22Rv1 (cell line): ENCODE measurements at regions not wholly inside any gene's neighbourhood (a gene's known extent, or its start where the extent isn't known, plus 50 kb on each side); places are given as distances from the start of the nearest gene placed in this dataset.
"Not testable (repeated sequence)": the region's sequence is repeated elsewhere in the genome, so short reads cannot be mapped to it uniquely, and the experiment has no call there.

Source experiments
- H3K27ac ChIP-seq: fragments of 450-650 bp; 2 replicates; pipeline ENCODE4 v1.5.1; 2017
- ZFX ChIP-seq: fragments of 450-650 bp; IDR thresholded peaks from 2 replicates; pipeline ENCODE4 v1.6.1; 2017; ENCODE audit warnings: antibody characterized with exemption, borderline replicate concordance
- TF ChIP-seq, protein P1 (sequence below): fragments of 450-650 bp; IDR thresholded peaks from 2 replicates; pipeline ENCODE4 v1.5.1; 2017; ENCODE audit warnings: mild to moderate bottlenecking

GRCh38 chr1:101496109-101496508 is 259.3 kb downstream of the S1PR1 start:
- TF ChIP-seq ZFX = no peak
- TF ChIP-seq, protein P1, sequence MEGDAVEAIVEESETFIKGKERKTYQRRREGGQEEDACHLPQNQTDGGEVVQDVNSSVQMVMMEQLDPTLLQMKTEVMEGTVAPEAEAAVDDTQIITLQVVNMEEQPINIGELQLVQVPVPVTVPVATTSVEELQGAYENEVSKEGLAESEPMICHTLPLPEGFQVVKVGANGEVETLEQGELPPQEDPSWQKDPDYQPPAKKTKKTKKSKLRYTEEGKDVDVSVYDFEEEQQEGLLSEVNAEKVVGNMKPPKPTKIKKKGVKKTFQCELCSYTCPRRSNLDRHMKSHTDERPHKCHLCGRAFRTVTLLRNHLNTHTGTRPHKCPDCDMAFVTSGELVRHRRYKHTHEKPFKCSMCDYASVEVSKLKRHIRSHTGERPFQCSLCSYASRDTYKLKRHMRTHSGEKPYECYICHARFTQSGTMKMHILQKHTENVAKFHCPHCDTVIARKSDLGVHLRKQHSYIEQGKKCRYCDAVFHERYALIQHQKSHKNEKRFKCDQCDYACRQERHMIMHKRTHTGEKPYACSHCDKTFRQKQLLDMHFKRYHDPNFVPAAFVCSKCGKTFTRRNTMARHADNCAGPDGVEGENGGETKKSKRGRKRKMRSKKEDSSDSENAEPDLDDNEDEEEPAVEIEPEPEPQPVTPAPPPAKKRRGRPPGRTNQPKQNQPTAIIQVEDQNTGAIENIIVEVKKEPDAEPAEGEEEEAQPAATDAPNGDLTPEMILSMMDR = no peak

DNA sequence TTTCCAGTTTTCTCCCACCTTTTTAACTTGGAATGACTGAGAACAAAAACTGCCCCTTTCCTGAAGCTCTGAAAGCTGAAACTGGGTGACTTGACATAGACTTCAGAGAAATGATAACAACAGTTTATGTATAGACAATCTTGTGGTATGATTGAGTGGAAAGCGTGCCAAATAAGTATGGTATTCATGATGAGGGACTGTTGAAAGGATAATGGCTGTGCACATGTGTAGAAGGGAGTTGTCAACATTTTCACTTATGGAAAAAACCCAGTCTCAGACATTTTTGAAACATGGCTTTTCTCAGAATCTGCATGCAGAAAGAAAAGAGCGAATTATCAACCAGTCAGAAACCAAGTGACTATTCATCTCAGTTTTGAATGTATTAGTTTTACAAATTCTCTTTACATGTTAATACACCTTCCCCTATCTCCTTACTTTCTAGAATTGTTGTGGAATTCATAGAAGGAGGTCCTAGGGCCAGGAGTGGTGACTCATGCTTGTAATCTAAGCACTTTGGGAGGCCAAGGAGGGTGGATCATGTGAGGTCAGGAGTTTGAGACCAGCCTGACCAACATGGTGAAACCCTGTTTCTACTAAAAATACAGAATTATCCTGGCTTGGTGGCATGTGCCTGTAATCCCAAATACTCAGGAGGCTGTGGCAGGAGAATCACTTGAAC is 261.2 kb downstream of the S1PR1 start:
- no peak for TF ChIP-seq ZFX
- TF ChIP-seq, protein P1 = no peak
- no peak overlapping the region for H3K27ac ChIP-seq

More at GRCh38 chr1:101496109-101496508, 259.3 kb downstream of the S1PR1 start:
- H3K27ac ChIP-seq = no peak overlapping the region

DNA sequence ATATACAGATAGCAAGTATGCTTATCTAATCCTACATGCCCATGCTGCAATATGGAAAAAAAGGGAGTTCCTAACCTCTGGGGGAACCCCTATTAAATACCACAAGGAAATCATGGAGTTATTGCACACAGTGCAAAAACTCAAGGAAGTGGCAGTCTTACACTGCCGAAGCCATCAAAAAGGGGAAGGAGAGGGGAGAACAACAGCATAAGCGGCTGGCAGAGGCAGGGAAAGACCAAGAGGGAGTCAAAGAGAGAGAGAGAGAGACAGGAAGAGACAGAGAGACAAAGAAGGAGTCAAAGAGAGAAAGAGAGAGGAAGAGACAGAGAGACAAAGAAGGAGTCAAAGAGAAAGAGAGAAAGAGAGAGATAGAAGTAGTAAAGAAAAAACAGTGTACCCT is 267.3 kb downstream of the S1PR1 start:
- H3K27ac ChIP-seq = not testable (repeated sequence)

DNA sequence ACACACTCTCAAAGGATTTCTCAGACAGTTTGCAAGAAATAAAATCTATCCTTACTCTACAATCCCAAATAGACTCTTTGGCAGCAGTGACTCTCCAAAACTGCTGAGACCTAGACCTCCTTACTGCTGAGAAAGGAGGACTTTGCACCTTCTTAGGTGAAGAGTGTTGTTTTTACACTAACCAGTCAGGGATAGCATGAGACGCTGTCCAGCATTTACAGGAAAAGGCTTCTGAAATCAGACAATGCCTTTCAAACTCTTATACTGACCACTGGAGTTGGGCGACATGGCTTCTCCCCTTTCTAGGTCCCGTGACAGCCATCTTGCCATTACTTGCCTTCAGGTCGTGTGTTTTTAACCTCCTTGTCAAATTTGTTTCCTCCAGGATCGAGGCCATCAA is 268.4 kb downstream of the S1PR1 start:
- H3K27ac ChIP-seq = not testable (repeated sequence)

DNA sequence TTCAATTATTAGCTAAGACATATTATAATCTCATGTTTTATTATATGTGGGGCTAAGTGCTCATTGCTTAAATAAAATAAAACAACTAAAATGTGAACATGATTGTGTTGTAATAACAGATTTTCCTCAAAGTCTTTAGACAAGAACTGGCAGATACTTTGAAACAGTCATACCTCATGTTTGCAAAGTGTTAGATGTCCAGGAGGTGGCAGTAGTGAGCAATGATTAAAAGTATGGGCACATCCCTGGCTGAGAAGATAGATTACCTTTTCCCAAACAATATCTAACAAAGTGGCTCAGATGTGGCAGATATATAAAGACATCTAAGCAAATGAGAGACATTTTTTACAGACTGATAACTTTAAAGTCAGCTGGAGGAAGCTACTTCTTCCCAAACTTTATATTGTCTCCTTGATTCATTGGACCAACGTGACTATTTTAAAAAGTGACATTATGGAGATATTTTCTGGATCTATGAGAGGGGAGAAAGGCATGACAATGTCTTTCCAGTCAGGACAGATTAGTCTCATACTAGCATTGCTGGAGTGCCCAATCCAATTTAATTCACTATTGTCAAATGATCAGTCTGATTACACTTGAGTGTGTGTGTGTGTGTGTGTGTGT is 269.8 kb downstream of the S1PR1 start:
- TF ChIP-seq ZFX = no peak
- TF ChIP-seq, protein P1 = peak; percentile 88

GRCh38 chr1:101507547-101507971 is 270.7 kb downstream of the S1PR1 start:
- H3K27ac ChIP-seq = no peak overlapping the region
- TF ChIP-seq, protein P1 = no peak
- TF ChIP-seq ZFX = no peak

More for the DNA sequence above, 269.8 kb downstream of the S1PR1 start:
- no peak overlapping the region for H3K27ac ChIP-seq

DNA sequence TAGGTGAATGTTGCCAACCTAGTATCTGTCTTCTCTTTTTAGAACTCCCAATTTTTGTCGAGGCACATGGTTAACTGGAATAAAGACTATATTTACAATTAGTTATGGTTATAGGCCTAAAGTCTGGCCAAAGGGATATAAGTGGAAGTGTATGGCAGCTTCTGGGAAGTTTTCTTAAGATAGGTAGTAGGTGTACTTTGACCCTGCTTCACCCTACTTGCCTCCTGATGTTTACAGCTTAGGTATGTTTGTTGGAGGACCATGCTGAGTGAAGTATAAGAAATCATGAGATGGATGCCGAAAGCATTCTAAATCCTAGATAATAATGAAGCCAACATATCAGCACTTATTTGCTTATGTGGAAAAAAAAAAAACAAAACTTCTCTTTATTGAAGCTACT is 272.1 kb downstream of the S1PR1 start:
- TF ChIP-seq, protein P1 = no peak
- TF ChIP-seq ZFX = no peak
- no peak overlapping the region for H3K27ac ChIP-seq

DNA sequence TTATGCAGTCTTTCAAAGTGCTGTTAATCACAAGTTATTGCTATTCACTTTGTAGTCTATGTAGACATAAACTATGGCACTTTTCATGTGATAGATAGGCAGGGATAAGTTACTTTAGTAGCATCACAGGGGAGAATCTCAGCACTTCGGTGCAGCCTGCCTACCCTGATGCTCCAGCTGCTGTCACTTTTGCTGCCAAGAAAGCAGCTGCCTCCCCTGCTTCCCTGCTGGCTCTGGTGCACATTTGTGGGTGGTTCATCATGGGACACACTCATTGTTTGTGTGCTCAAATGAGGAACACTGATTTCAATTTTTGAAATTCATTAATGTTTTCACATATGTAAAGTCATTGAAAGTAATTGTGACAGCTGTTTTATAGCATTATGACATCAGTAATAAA is 272.6 kb downstream of the S1PR1 start:
- no peak for TF ChIP-seq ZFX
- TF ChIP-seq, protein P1 = no peak
- H3K27ac ChIP-seq = no peak overlapping the region
